Vagina (tissue), 2 donors: ENCODE measurements at regions not wholly inside any gene's neighbourhood (a gene's known extent, or its start where the extent isn't known, plus 50 kb on each side); places are given as distances from the start of the nearest gene placed in this dataset.

Source experiments
- CTCF ChIP-seq, 3 experiments: fragments of 450-650 bp in 2 of 3; fragments of 200-600 bp in 1 of 3; sonication (generic) in 1 of 3; IDR thresholded peaks; one replicate each; pipeline ENCODE4 v1.5.1; 2017 to 2019; ENCODE audit warnings: antibody characterized with exemption in 3 of 3, mild to moderate bottlenecking in 2 of 3, moderate library complexity in 2 of 3
- POLR2AphosphoS5 ChIP-seq, 2 donors: sonication (generic); formaldehyde crosslinking; IDR thresholded peaks; one replicate each; pipeline ENCODE4 v1.9.0; 2017; ENCODE audit warnings: antibody characterized with exemption in 2 of 2, mild to moderate bottlenecking in 2 of 2, low read depth in 1 of 2; ENCODE audit not compliant: insufficient read depth in 1 of 2

GRCh38 chr16:9384141-9384540 lies 292.7 kb downstream of the HAPSTR1 start:
- TF ChIP-seq CTCF (IDR thresholded peaks at IDR 0.05) (no peak), POLR2AphosphoS5 (IDR thresholded peaks at IDR 0.05; ENCODE audit: insufficient read depth in 1 of 2, low read depth in 1 of 2) (no peak)
